K562 (cell line): ENCODE measurements at regions not wholly inside any gene's neighbourhood (a gene's known extent, or its start where the extent isn't known, plus 50 kb on each side); places are given as distances from the start of the nearest gene placed in this dataset.
A peak's percentile ranks its signal among the peaks of the same experiment; 100 is the strongest.

Experiments used
- ATAC-seq: fragments of 200-7000 bp; cut with Tn5 transposase; 3 replicates; pipeline ENCODE4 v1.9.1; 2020; ENCODE audit warnings: moderate library complexity
- BruUV-seq: library from RNA; stranded (reverse); fragments of 400-500 nt; replicated peaks from 2 replicates; lab custom pipeline; 2021; lab: Mats Ljungman, UMichigan
- CTCF ChIA-PET: fragments of 300-600 bp; formaldehyde crosslinking; extraction: SDS; loops from one replicate; lab custom pipeline; 2021; ENCODE audit warnings: low intra/inter-chr PET ratio; lab: Yijun Ruan, JAX
- POLR2A ChIA-PET: fragments of 300-600, 350-650 bp; sonication (Branson Sonifier 250); formaldehyde crosslinking; extraction: SDS; loops from one replicate; lab custom pipeline; 2021; ENCODE audit warnings: antibody characterized with exemption, inconsistent platforms; lab: Yijun Ruan, JAX
- DNase-seq, 4 experiments: peaks; one replicate each; pipeline versions ENCODE4 v3.0.0 to v3.0.0-alpha.2; 2011 to 2018; ENCODE audit warnings: low spot score in 3 of 4, mixed read lengths in 3 of 4; ENCODE audit errors: extremely low read depth in 1 of 4
- FAIRE-seq: peaks from 2 replicates; lab custom pipeline; 2011; peaks lifted over from hg19 to GRCh38; lab: Jason Lieb, UNC
- H2AFZ ChIP-seq: 2 replicates; pipeline ENCODE4 v1.6.0; 2011; ENCODE audit warnings: low read depth, low read length, control low read depth, inconsistent platforms
- H3K27ac ChIP-seq: fragments of 200-600 bp; 3 replicates; pipeline ENCODE4 v1.8.0; 2011; ENCODE audit warnings: low read depth, mild to moderate bottlenecking, control low read depth, inconsistent platforms, low read length, moderate library complexity, mixed read lengths; ENCODE audit errors: extremely low read depth
- H3K27me3 ChIP-seq, 2 experiments: fragments of 300-600 bp in 1 of 2; 2 replicates in 1 of 2; 3 replicates in 1 of 2; pipeline versions ENCODE4 v1.6.0 to v1.8.0; 2011; ENCODE audit warnings: inconsistent platforms in 2 of 2, low read length in 2 of 2, mild to moderate bottlenecking in 1 of 2, mixed read lengths in 1 of 2, moderate library complexity in 1 of 2; ENCODE audit not compliant: control insufficient read depth in 2 of 2, insufficient read depth in 2 of 2
- H3K36me3 ChIP-seq: fragments of 300-600 bp; 3 replicates; pipeline ENCODE4 v1.8.0; 2011; ENCODE audit warnings: mild to moderate bottlenecking, low read length, inconsistent platforms; ENCODE audit not compliant: control insufficient read depth, insufficient read depth
- H3K4me1 ChIP-seq, 2 experiments: fragments of 200-600 bp in 1 of 2; replicated peaks in 1 of 2; 2 replicates in 1 of 2; 3 replicates in 1 of 2; pipeline versions ENCODE4 v1.5.1 to v1.8.0; 2011; ENCODE audit warnings: inconsistent platforms in 2 of 2, low read length in 2 of 2, mild to moderate bottlenecking in 1 of 2, mixed read lengths in 1 of 2, moderate library complexity in 1 of 2; ENCODE audit not compliant: control insufficient read depth in 2 of 2, insufficient read depth in 2 of 2
- H3K4me2 ChIP-seq: 2 replicates; pipeline ENCODE4 v1.6.1; 2011; ENCODE audit warnings: low read length, control low read depth, inconsistent platforms, mixed read lengths; ENCODE audit not compliant: insufficient read depth
- H3K4me3 ChIP-seq: fragments of 200-600 bp; sonication (generic), shearing (Covaris generic); 2 replicates; pipeline ENCODE4 v1.5.1; 2016; ENCODE audit warnings: control low read depth, inconsistent platforms
- H3K79me2 ChIP-seq: fragments of 200-600 bp; 3 replicates; pipeline ENCODE4 v1.8.0; 2011; ENCODE audit warnings: low read length, inconsistent platforms; ENCODE audit not compliant: control insufficient read depth, insufficient read depth
- H3K9ac ChIP-seq, 2 experiments: 2 replicates each; pipeline versions ENCODE4 v1.6.0 to v1.6.1; 2011; ENCODE audit warnings: low read depth in 2 of 2, low read length in 2 of 2, control low read depth in 1 of 2, inconsistent platforms in 1 of 2, mild to moderate bottlenecking in 1 of 2, mixed read lengths in 1 of 2; ENCODE audit not compliant: insufficient read depth in 1 of 2
- H3K9me1 ChIP-seq: one replicate; pipeline ENCODE4 v1.6.0; 2011; ENCODE audit warnings: inconsistent platforms, mild to moderate bottlenecking, low read length, moderate library complexity; ENCODE audit not compliant: control insufficient read depth, insufficient read depth
- H3K9me3 ChIP-seq: replicated peaks from 2 replicates; pipeline ENCODE4 v1.5.1; 2011; ENCODE audit warnings: low read depth, low read length, inconsistent platforms; ENCODE audit not compliant: control insufficient read depth, insufficient read depth
- H4K20me1 ChIP-seq: replicated peaks from 2 replicates; pipeline ENCODE4 v1.6.1; 2011; ENCODE audit warnings: low read length, inconsistent platforms, mixed read lengths; ENCODE audit not compliant: control insufficient read depth, insufficient read depth
- CUX1 ChIP-seq: fragments of 200-800 bp; sonication (Bioruptor generic); IDR thresholded peaks from 2 replicates; pipeline ENCODE4 v1.6.1; 2016; ENCODE audit warnings: missing genetic modification characterization, missing compliant biosample characterization
- FOSL1 ChIP-seq: fragments of 200-800 bp; sonication (Bioruptor generic); conservative IDR thresholded peaks from 2 replicates; pipeline ENCODE4 v1.6.1; 2016; ENCODE audit warnings: missing genetic modification characterization, missing compliant biosample characterization
- HDAC6 ChIP-seq: IDR thresholded peaks from 2 replicates; pipeline ENCODE4 v1.6.1; 2012; ENCODE audit warnings: low read depth, mild to moderate bottlenecking, control low read depth, inconsistent platforms, low read length, moderate library complexity
- HNRNPUL1 ChIP-seq: fragments of 200-400 bp; formaldehyde crosslinking; IDR thresholded peaks from 2 replicates; pipeline ENCODE4 v1.6.1; 2017; ENCODE audit warnings: low read length
- PRDM10 ChIP-seq: fragments of 450-650 bp; IDR thresholded peaks from 2 replicates; pipeline ENCODE4 v1.6.1; 2018; ENCODE audit not compliant: partially characterized antibody
- YBX1 ChIP-seq: fragments of 450-650 bp; IDR thresholded peaks from 2 replicates; pipeline ENCODE4 v1.7.1; 2016; ENCODE audit warnings: mild to moderate bottlenecking
- ZBTB33 ChIP-seq: sonication (generic); formaldehyde crosslinking; IDR thresholded peaks from 2 replicates; pipeline ENCODE4 v1.8.1; 2023; ENCODE audit warnings: mild to moderate bottlenecking, missing genetic modification reagents
- ZBTB49 ChIP-seq: sonication (generic); formaldehyde crosslinking; IDR thresholded peaks from 2 replicates; pipeline ENCODE4 v1.8.0; 2022; ENCODE audit warnings: missing genetic modification reagents, mild to moderate bottlenecking, borderline replicate concordance
- ZEB2 ChIP-seq: fragments of 450-650 bp; IDR thresholded peaks from 2 replicates; pipeline ENCODE4 v1.6.1; 2016
- WGBS: fragments of 100-300 bp; shearing (Covaris generic); methylation state at CpG from one replicate; pipeline ENCODE4 v1.1.6; 2016; ENCODE audit warnings: low coverage, mixed read lengths; ENCODE audit not compliant: insufficient coverage; ENCODE audit errors: missing lambda C conversion rate; 5-methylcytosine and 5-hydroxymethylcytosine counted together
- in situ Hi-C: fragments of 300-500 bp; cut with MboI; formaldehyde crosslinking; loops from 4 replicates; pipeline ENCODE4 v1.15.0; 2018; ENCODE audit warnings: inconsistent platforms, mixed read lengths
- intact Hi-C: fragments of 100-400 bp; cut with micrococcal nuclease; formaldehyde crosslinking; loops from 2 replicates; pipeline ENCODE4 v1.14.2; 2022

GRCh38 chr6:147453361-147453760 lies 55.1 kb upstream of the SAMD5 start:
- POLR2A ChIA-PET, result no interaction called here
- no peak overlapping the region for H3K4me2 ChIP-seq
- H3K9me1 ChIP-seq, result no peaks in the 10 kb centered on the region
- no peaks in the 10 kb centered on the region for H4K20me1 ChIP-seq
- ATAC-seq, result 0 out of 3 replicates have a peak, but pooled peaks have one; percentile 20
- in situ Hi-C loops (no loop called here), intact Hi-C loops (no loop called here)
- H3K4me3 ChIP-seq, result no peak overlapping the region
- DNase-seq, result no peak
- H3K36me3 ChIP-seq, result no peaks in the 10 kb centered on the region
- TF ChIP-seq ZEB2 (no peak), ZBTB33 (CRISPR knock-in tag) (no peak), PRDM10 (peak; percentile 20), HDAC6 (no peak), ZBTB49 (no peak), CUX1 (no peak), FOSL1 (tag) (0 out of 2 replicates have a peak, but pooled peaks have one; percentile 14), YBX1 (no peak), HNRNPUL1 (no peak)
- no peaks in the 10 kb centered on the region for H3K27me3 ChIP-seq
- H3K4me1 ChIP-seq, result peaks cover 6 to 8% of the 10 kb centered on the region in 2 experiments; a peak in 3 of 5 replicates
- no peak overlapping the region for H3K9ac ChIP-seq
- no peaks in the 10 kb centered on the region for H3K9me3 ChIP-seq
- BruUV-seq, result no TSS peak
- FAIRE-seq, result no peak
- CTCF ChIA-PET, result no interaction called here
- H3K79me2 ChIP-seq, result no peaks in the 10 kb centered on the region
- 14% methylated on average over 3 of the region's 4 CpGs for WGBS
- H2AFZ ChIP-seq, result no peak overlapping the region
- no peak overlapping the region for H3K27ac ChIP-seq
